Endothelial cell of umbilical vein (primary cell): ENCODE measurements at regions not wholly inside any gene's neighbourhood (a gene's known extent, or its start where the extent isn't known, plus 50 kb on each side); places are given as distances from the start of the nearest gene placed in this dataset.

Experiments
- MYC ChIP-seq: IDR thresholded peaks from one replicate; pipeline ENCODE4 v1.6.1; 2011; ENCODE audit warnings: mild to moderate bottlenecking, low read depth, low read length
- POLR2A ChIP-seq: IDR thresholded peaks from 2 replicates; pipeline ENCODE4 v1.6.1; 2012; ENCODE audit warnings: low read depth, mild to moderate bottlenecking, control low read depth, low read length

- TF ChIP-seq POLR2A (no peak), MYC (no peak)
These were observed 343.4 kb downstream of the BRINP2 start for GRCh38 chr1:177514207-177514606.
